Thyroid gland (tissue), 4 donors: ENCODE measurements at regions not wholly inside any gene's neighbourhood (a gene's known extent, or its start where the extent isn't known, plus 50 kb on each side); places are given as distances from the start of the nearest gene placed in this dataset.

Source experiments
- POLR2A ChIP-seq, 2 donors: fragments of 450-650 bp; IDR thresholded peaks; one replicate each; pipeline ENCODE4 v1.6.1; 2017; ENCODE audit warnings: antibody characterized with exemption in 2 of 2, mild to moderate bottlenecking in 2 of 2, moderate library complexity in 1 of 2
- TF ChIP-seq, protein P1 (sequence below), 6 experiments: fragments of 200-600 bp in 3 of 6; fragments of 450-650 bp in 3 of 6; sonication (generic) in 3 of 6; IDR thresholded peaks; one replicate each; pipeline ENCODE4 v1.5.1; 2016 to 2019; ENCODE audit warnings: antibody characterized with exemption in 6 of 6, mild to moderate bottlenecking in 2 of 6, inconsistent platforms in 1 of 6, moderate library complexity in 1 of 6

DNA sequence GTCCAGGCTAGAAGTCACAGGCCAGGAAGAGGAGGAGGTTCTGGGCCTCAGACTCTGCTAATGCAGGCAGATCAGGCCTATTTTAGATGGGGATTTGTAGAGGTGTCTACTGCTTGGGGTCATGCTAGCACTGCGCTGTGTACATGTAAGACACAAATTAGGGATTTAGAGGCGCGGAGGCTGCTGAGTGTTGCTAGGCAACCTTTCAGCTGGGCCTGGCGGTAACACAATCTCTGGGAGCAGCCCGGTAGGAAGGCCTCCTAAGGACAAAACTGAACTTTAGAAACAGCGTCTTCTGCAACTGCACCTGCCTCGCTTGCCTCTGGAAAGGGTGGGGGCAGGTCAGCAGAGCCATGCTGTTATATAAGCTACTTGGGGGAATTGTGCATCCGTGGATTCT is 147.9 kb downstream of the MACROH2A1 start:
- TF ChIP-seq, protein P1, sequence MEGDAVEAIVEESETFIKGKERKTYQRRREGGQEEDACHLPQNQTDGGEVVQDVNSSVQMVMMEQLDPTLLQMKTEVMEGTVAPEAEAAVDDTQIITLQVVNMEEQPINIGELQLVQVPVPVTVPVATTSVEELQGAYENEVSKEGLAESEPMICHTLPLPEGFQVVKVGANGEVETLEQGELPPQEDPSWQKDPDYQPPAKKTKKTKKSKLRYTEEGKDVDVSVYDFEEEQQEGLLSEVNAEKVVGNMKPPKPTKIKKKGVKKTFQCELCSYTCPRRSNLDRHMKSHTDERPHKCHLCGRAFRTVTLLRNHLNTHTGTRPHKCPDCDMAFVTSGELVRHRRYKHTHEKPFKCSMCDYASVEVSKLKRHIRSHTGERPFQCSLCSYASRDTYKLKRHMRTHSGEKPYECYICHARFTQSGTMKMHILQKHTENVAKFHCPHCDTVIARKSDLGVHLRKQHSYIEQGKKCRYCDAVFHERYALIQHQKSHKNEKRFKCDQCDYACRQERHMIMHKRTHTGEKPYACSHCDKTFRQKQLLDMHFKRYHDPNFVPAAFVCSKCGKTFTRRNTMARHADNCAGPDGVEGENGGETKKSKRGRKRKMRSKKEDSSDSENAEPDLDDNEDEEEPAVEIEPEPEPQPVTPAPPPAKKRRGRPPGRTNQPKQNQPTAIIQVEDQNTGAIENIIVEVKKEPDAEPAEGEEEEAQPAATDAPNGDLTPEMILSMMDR (IDR thresholded peaks at IDR 0.05), result no peak
- no peak for TF ChIP-seq POLR2A (IDR thresholded peaks at IDR 0.05)
